ENCODE measurements at regions not wholly inside any gene's neighbourhood (a gene's known extent, or its start where the extent isn't known, plus 50 kb on each side); places are given as distances from the start of the nearest gene placed in this dataset.

DNA sequence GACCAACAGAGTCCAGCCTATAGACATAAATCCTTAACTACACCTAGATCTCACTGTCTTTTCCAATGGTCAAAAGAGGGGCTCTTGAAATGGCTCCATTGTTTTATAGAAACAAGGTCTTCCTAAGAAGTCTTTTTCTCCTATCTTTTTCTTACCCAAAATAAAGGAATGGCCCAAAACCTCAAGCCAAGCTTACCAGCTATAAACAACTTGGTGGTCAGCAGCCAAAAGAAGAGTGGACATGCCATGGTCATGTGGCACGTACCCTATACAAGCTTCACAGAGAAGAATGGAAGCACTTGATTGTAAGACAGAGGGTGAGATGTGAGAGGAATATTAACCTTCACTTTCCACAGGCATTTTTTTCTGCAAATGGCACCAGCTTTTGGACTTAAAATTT is 82.1 kb upstream of the GNAO1 start:
- TF ChIP-seq, protein P1, sequence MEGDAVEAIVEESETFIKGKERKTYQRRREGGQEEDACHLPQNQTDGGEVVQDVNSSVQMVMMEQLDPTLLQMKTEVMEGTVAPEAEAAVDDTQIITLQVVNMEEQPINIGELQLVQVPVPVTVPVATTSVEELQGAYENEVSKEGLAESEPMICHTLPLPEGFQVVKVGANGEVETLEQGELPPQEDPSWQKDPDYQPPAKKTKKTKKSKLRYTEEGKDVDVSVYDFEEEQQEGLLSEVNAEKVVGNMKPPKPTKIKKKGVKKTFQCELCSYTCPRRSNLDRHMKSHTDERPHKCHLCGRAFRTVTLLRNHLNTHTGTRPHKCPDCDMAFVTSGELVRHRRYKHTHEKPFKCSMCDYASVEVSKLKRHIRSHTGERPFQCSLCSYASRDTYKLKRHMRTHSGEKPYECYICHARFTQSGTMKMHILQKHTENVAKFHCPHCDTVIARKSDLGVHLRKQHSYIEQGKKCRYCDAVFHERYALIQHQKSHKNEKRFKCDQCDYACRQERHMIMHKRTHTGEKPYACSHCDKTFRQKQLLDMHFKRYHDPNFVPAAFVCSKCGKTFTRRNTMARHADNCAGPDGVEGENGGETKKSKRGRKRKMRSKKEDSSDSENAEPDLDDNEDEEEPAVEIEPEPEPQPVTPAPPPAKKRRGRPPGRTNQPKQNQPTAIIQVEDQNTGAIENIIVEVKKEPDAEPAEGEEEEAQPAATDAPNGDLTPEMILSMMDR (IDR thresholded peaks at IDR 0.05; ENCODE audit: low read depth, low read length), result no peak
- DNase-seq (ENCODE audit: extremely low read depth, low read depth), result no peak

DNA sequence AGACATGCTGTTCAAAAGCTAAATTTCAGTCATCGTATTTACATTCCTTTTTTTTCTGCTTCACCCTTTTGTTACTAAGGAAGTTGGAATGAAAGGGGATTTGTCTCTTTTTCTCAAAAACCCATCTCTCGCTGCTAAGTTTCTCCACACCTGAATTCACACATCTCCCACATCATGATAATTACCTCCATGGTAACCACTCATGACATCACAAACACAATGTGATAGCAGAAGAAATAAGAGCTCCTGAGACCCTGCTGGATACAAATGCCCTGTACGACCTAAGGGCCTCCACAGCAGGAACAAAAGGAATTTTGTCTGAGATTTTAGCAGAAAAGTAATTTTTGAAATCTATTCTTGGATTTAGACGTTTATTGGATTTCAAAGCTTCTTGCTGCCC is 82.6 kb upstream of the GNAO1 start:
- DNase-seq (ENCODE audit: extremely low read depth, low read depth), result no peak

GRCh38 chr16:56108056-56108471 is 83.2 kb upstream of the GNAO1 start:
- TF ChIP-seq, protein P1 (IDR thresholded peaks at IDR 0.05; ENCODE audit: low read depth, low read length), result no peak
- no peak for DNase-seq (ENCODE audit: extremely low read depth, low read depth)

More for the DNA sequence above, 82.6 kb upstream of the GNAO1 start:
- TF ChIP-seq, protein P1 (IDR thresholded peaks at IDR 0.05; ENCODE audit: low read depth, low read length), result no peak

DNA sequence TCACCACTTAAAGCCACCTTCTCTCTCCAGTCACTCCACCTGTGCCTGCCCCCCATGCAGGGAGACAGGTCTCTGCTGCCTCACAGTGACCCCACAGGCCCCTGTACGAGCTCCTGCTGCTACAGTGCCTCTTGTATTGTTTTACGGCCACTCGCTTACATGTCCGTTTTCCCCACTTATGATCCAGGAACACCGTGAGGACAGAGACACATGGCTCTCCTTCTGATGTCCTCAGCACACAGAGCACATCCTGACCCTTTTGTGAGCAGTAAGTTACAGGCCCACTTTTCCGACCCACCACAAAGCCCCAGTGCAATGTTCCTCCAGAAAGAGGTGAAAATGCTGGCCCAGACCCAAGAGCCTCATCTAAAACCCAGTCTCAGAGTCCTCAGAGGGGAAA is 84.8 kb upstream of the GNAO1 start:
- DNase-seq (ENCODE audit: extremely low read depth, low read depth), result no peak
- TF ChIP-seq, protein P1 (IDR thresholded peaks at IDR 0.05; ENCODE audit: low read depth, low read length), result no peak

GRCh38 chr16:56102906-56103305 is 88.4 kb upstream of the GNAO1 start:
- TF ChIP-seq, protein P1 (IDR thresholded peaks at IDR 0.05; ENCODE audit: low read depth, low read length), result no peak
- no peak for DNase-seq (ENCODE audit: extremely low read depth, low read depth)

GRCh38 chr16:56102183-56102686 is 89.1 kb upstream of the GNAO1 start:
- TF ChIP-seq, protein P1 (IDR thresholded peaks at IDR 0.05; ENCODE audit: low read depth, low read length), result no peak
- no peak for DNase-seq (ENCODE audit: extremely low read depth, low read depth)

- TF ChIP-seq, protein P1 (IDR thresholded peaks at IDR 0.05; ENCODE audit: low read depth, low read length), result no peak
- no peak for DNase-seq (ENCODE audit: extremely low read depth, low read depth)
Observed at GRCh38 chr16:56101480-56101879, 89.8 kb upstream of the GNAO1 start.

All from AG09319 (cell line).